NB4 (cell line): ENCODE measurements at regions not wholly inside any gene's neighbourhood (a gene's known extent, or its start where the extent isn't known, plus 50 kb on each side); places are given as distances from the start of the nearest gene placed in this dataset.

Experiments used
- MYC ChIP-seq: IDR thresholded peaks from 2 replicates; pipeline ENCODE4 v1.6.1; 2011; ENCODE audit warnings: low read depth, low read length
- POLR2A ChIP-seq: IDR thresholded peaks from 2 replicates; pipeline ENCODE4 v1.6.1; 2011; ENCODE audit warnings: mild to moderate bottlenecking; ENCODE audit not compliant: insufficient read length; ENCODE audit errors: extremely low read depth
- TF ChIP-seq, protein P1 (sequence below): IDR thresholded peaks from one replicate; pipeline ENCODE4 v1.5.1; 2012; ENCODE audit warnings: low read depth, low read length
- TF ChIP-seq, protein P2 (sequence below): IDR thresholded peaks from 2 replicates; pipeline ENCODE4 v1.6.1; 2011; ENCODE audit warnings: low read depth, low read length

DNA sequence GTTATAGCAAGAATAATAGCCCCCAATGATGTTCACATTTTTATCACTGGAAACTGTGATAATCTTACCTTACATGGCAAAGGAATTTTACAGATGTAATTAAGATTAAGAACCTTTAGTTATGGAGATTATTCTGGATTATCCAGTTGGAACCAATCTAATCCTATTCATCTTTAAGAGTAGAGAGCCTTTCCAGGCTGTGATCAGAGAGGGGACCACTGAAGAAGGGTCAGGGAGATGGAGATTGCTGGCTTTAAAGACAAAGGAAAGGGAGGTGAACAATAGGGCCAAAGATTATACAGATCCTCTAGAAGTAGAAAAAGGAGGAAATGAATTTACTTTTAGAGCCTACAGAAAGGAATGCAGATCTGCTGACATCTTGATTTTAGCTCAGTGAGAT, 253.5 kb upstream of the GRIN3A start:
- TF ChIP-seq POLR2A = no peak
- TF ChIP-seq, protein P1, sequence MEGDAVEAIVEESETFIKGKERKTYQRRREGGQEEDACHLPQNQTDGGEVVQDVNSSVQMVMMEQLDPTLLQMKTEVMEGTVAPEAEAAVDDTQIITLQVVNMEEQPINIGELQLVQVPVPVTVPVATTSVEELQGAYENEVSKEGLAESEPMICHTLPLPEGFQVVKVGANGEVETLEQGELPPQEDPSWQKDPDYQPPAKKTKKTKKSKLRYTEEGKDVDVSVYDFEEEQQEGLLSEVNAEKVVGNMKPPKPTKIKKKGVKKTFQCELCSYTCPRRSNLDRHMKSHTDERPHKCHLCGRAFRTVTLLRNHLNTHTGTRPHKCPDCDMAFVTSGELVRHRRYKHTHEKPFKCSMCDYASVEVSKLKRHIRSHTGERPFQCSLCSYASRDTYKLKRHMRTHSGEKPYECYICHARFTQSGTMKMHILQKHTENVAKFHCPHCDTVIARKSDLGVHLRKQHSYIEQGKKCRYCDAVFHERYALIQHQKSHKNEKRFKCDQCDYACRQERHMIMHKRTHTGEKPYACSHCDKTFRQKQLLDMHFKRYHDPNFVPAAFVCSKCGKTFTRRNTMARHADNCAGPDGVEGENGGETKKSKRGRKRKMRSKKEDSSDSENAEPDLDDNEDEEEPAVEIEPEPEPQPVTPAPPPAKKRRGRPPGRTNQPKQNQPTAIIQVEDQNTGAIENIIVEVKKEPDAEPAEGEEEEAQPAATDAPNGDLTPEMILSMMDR = no peak
- TF ChIP-seq, protein P2, sequence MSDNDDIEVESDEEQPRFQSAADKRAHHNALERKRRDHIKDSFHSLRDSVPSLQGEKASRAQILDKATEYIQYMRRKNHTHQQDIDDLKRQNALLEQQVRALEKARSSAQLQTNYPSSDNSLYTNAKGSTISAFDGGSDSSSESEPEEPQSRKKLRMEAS = no peak
- TF ChIP-seq MYC = no peak
